CD4-positive, alpha-beta T cell treated with Interleukin-10 for 1 hour (primary cell): ENCODE measurements at regions not wholly inside any gene's neighbourhood (a gene's known extent, or its start where the extent isn't known, plus 50 kb on each side); places are given as distances from the start of the nearest gene placed in this dataset.
A peak's percentile ranks its signal among the peaks of the same experiment; 100 is the strongest.

Experiments used
- DNase-seq: peaks from one replicate; pipeline ENCODE4 v3.0.0-alpha.2; 2020

DNA sequence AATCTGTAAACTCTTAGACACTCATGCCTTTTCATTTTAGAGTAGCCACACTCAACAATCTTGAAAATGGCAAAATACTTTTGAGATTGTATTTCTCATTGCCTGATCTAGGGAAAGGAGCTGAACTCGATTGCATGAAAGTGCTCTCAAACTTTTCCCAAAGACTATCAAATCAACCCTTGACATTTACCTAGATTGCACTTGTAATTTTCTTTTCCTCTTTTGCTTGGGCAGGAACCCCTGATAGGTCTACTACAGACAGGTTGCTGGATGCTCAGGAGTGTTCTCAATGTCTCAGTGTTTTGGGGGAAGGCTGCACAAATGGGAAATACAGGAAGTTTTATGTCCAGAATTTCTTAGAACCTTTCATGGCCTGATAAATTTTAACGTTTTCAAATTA, 468.0 kb upstream of the GJE1 start:
- no peak for DNase-seq

- DNase-seq = no peak
Measured at GRCh38 chr6:141659582-141659981, 473.1 kb upstream of the GJE1 start.

DNA sequence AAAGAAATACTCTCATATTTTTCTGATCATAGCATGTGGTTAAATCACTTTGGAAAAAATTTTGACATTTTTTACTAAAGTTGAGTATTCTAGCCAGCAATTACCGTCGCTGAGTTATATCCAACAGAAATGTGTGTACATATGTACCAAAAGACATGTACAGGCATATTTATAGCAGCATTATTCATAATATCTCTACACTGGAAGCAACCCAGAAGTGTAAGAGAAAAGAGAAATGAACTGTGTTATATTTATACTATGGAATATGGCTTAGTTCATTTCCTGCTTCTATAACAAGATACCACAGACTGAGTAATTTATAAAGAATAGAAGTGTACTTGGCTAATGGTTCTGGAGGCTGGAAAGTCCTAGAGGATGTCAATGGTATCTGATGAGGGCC, 474.0 kb upstream of the GJE1 start:
- no peak for DNase-seq

- DNase-seq = no peak
Measured at GRCh38 chr6:141657812-141658211, 474.9 kb upstream of the GJE1 start.

DNA sequence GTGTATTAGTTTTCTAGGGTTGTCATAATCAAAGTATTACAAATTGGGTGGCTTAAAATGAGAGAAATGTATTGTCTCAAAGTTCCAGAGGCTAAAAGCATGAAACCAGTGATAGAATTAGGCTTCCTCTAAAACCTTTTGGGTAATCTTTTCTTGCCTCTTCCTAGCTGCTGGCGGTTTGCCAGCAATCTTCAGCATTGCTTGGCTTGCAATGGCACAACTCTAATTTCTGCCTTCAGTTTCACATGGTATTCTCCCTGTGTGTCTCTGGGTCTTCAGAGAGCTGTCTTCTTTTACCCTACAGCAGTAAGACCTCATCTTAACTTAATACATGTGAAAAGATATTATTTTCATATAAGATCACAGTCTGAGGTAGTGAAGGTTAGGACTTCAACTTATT, 479.1 kb upstream of the GJE1 start:
- no peak for DNase-seq

DNA sequence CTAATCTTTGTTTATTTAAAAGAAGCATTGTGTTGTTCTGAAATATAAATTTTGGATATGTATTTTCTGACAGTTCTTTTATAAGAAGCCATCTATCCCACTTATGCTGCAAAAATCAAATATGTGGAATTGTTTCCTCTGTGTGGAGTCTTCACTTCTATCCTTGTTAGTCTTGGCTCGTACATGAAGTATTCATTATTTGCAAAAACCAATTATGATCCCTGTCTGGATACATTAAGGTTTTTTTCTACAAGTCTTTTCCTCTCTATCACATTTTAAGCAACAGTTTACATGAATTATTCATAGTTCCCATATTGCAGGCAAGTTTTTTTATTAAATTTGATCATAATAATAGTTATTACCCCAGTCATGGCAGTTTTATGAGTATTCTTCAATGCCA, 490.8 kb upstream of the GJE1 start:
- no peak for DNase-seq

GRCh38 chr6:141641406-141641805, 491.3 kb upstream of the GJE1 start:
- no peak for DNase-seq

DNA sequence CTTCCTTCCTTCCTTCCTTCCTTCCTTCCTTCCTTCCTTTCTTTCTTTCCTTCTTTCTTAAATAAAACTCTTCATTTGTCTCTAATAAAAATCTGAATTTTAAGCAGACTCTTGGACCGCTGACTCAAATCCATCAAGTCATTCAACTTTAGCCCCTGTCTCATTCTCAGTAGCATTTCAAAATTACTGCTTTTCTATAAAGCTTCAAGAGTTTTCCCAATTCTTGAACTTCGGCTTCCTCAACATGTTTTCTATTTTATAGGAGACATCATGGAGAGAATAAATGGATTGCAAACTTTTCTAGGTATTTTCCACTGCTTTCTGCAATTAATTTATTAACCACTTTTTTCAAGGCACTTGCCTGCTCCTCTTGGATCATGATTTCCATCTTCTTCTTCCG, 497.1 kb upstream of the GJE1 start:
- no peak for DNase-seq

DNA sequence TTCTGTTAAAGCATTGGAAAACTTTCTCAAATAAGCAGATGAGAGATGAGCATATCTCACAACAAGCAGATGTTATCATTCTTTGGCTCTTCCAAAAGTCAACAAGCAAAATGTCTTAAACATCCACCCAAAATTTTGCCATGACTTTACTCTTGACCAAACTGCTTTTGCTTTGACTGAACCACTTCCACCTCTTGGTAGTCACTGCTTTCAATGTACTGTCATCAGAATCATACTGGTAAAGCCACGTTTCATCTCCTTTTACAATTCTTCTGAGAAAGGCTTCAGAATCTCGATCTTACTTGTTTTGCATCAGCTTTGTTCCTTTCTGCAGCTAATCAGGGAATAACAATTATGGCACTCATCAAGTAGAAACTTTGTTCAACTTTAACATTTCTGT, 498.5 kb upstream of the GJE1 start:
- DNase-seq = no peak

DNA sequence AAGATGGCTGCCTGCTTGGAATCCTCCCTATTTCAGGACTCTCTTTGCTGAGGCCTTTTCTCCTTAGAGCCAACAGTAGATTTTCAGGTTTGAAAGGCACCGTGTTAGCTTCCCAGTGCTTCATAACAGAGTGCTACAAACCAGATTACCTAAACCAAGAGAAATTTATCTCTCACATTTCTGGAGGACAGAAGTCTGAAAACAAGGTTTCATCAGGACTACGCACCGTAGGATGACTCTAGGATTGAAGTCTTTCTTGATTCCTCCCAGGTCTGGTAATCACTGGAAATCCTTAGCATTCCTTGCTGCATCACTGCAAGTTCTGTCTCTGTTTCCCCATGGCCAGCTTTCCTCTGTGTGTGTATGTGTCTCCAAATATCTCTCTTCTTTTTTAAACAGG, 508.4 kb upstream of the GJE1 start:
- DNase-seq = no peak

DNA sequence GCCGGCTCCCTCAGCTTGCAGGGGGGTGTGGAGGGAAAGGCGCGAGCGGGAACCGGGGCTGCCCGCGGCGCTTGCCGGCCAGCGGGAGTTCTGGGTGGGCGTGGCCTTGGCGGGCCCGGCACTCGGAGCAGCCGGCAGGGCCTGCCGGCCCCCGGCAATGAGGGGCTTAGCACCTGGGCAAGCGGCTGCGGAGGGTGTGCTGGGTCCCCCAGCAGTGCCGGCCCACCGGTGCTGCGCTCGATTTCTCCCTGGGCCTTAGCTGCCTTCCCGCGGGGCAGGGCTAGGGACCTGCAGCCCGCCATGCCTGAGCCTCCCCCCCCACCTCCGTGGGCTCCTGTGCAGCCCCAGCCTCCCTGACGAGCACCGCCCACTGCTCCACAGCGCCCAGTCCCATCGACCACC, 514.5 kb upstream of the GJE1 start:
- DNase-seq = no peak

DNA sequence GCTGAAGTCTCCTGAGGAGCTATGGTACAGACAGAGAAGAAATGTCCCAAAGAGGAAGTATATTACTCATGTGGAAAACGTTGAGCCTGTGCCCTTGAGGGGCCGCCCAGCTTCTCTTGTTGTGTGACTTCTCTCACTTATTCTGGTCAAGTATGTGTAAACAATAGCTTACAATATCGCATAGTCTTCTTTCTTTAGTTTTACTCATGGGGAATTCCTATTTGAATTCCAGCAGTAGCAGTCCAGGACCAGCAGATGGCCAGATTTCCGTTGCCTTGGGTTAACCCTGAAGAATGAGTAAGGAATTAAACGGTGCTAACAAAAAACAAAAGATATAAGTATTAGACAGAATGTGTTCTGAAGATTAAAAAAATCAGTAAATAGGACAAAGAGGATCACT, 522.0 kb upstream of the GJE1 start:
- no peak for DNase-seq

GRCh38 chr6:141607956-141608355, 524.8 kb upstream of the GJE1 start:
- DNase-seq = no peak

- DNase-seq = no peak
Measured at GRCh38 chr6:141598487-141598886, 534.2 kb upstream of the GJE1 start.

DNA sequence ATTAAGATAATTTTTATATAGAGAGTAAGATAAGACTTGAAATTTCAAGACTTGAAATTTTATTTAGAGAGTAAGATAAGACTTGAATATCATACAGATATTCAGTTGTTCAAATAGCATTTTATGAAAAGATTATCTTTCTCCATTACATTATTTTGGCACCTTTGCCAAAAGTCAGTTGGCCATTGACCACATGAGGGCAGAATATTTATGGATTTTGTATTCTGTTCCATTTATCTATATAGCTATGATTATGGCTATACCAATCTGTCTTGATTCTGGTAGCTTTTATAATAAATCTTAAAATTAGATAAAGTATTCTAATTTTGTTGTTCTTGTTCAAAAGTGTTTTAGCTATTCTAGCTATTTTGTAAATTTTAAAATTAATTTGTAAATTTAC, 537.9 kb upstream of the GJE1 start:
- no peak for DNase-seq

DNA sequence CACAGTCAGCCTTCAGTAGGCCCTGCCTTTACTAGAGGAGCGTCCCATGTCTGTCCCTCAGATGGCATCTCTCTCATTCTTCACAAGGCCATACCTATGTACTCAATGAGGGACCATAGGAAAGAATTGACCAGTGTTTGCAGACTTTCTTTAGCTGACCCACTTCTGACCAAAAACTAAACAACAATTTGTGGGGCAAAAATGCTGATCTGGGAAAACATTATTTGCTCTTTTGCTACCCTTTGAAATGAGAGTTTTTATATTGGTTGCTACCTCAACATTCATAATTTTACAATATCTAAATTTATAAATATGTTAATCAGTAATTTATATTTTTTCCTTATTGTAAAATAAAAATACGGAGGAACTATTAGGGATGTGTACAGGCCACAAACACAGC, 539.4 kb upstream of the GJE1 start:
- no peak for DNase-seq

DNA sequence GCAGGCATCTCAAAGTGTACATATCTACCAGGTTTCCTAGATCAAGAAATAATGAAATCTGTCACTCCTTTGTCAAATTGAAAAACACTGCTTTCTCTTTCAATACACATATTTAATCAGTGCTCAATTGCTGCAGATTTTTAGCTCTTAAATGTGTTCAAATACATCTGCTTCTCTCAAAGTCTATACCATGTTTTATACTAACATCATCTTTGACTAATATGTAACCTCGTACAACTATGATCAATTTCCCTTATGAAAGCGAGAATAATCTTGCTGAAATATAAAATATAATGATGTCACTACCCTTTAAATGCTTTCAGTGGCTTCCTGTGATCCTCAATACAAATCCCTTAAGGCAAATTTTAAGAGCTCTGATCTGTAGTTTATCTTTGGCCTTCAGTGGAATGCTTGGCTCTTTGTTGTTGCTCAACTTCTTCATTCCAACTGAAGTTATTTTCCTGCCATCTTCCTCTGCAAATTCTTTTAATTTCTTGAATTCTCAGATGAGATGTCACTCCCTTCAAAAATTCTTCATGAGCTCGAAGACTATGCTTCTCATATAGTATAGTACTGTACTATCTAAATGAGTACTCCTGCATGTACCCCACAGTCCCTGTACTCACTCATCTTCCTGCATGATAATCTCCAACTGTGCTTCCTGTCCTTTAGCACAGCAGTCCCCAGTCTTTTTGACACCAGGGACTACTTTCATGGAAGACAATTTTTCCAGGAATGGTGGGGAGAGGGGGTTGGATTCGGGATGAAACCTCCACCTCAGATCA, 545.1 kb upstream of the GJE1 start:
- no peak for DNase-seq

GRCh38 chr6:141580988-141581552, 551.7 kb upstream of the GJE1 start:
- no peak for DNase-seq

- no peak for DNase-seq
Measured at GRCh38 chr6:141580131-141580530, 552.6 kb upstream of the GJE1 start.

DNA sequence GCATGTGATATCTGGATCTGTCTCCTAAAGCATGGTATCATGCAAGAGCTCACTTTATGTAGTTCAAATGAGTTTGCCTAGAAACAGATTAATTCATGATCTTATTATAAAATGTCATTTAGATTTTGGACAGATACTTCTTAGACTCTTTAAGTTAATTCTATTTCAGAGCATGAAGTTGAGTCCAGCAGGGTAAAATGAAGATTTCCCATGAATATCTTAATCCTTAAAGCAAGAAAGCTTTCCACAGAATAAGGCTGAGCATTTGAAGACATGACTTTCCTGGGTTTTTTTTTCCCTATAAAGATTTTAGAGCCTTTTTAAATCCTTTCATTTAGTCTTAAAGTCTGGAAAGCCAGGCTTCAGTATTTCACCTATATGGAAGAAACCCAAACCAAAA, 556.0 kb upstream of the GJE1 start:
- no peak for DNase-seq

DNA sequence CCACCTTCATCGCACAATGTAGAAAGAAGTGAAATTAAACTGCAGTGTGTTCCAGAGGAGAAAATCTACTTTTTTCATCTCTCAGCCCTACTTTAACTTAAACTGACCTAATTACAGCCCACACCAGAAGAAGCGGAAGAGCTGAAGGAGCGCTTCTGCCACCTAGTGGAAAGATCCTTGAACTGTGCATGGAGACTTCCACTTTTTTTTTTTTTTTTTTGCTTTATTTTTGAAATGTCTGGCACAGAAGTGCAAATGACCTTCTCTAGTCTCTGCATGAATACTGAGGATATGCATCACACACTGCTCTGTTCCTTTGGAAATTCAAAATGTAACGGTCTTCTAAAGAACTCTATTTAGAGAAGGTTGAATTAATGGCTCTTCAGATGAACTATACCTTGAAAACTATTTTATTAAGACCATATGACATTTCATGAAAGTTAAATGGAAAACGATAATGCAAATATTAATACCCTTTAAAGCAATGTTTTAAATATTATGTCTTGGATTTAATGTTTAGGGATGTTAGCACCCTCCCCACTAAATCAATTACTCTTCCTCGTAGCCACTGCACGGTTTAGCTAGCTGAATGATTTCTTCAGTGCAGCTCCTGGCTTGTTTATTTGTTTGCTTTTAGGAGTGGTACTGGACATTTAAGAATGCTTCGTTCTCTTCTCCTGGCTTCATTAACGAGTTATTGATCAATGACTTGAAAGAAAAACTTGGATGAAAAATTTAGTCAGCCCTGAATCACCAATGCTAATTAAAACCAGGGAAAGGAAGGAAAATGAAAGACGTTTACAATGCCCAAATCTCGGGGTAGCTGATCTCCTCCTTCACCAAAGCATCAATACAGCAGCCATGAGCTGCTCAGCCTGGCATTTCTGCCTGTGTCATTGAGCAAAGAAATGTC, 569.6 kb upstream of the GJE1 start:
- peak; percentile 77 for DNase-seq

- no peak for DNase-seq
Measured at GRCh38 chr6:141562186-141562811, 570.4 kb upstream of the GJE1 start.

- no peak for DNase-seq
Measured at GRCh38 chr6:141561154-141561553, 571.6 kb upstream of the GJE1 start.

DNA sequence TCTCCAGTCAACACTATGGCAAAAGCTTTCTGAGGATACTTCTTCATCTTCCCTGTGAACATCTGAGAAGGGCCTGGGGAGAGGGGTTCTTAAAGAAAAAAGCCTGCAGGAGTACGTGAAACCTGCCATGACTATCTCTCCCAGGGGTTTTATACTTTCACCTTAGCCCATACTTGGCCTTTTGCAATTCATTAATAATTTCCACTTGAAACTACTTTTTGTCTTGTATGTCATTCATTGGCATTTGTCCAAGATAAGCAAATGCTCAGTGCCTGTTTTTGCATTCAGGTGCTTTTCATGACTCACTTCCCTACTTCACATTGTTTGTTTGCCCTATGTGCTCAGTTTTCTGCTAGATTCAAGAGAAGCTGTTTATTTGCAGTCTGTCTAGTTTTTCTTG, 580.3 kb upstream of the GJE1 start:
- DNase-seq = no peak
